ENCODE measurements at regions not wholly inside any gene's neighbourhood (a gene's known extent, or its start where the extent isn't known, plus 50 kb on each side); places are given as distances from the start of the nearest gene placed in this dataset.
"Not testable (repeated sequence)": the region's sequence is repeated elsewhere in the genome, so short reads cannot be mapped to it uniquely, and the experiment has no call there.

DNA sequence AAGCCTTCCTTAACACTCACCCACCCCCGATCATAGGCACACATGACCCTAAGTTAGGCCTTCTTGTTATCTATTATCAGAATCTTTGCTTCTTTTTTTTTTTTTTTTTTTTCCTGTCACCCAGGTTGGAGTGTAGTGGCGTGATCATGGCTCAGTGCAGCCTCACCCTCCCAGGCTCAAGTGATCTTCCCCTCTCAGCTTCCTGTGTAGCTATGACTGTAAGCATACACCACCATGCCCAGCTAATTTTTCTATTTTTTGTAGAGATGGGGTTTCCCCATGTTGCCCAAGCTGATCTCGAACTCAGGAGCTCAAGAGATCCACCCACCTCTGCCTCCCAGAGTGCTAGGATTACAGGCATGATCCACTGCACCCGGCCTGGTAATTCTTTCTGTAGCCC is 328.7 kb downstream of the NR4A2 start:
- DNase-seq, result no peak

GRCh38 chr2:156001851-156002250 is 330.7 kb downstream of the NR4A2 start:
- no peak for DNase-seq

GRCh38 chr2:155997538-155997937 is 335.0 kb downstream of the NR4A2 start:
- DNase-seq, result no peak

GRCh38 chr2:155994315-155994714 is 338.2 kb downstream of the NR4A2 start:
- DNase-seq, result no peak

DNA sequence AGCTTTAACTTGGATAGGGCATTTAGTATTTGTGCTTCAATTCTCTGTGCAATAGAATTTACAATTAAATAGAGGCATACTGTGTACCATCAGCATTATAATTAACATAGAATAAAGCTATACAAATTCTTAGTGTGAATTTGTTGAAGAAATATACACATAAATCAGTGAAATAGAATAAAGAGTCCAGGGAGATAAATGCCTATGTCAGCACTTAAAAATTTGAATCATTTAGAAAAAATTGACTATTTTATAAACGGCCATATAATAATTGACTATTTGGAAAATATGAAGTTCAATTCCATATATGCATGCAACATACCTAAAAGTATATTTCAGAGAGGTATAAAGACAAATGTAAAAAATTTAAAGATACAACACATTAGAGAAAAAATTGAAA is 348.7 kb downstream of the NR4A2 start:
- DNase-seq, result no peak

DNA sequence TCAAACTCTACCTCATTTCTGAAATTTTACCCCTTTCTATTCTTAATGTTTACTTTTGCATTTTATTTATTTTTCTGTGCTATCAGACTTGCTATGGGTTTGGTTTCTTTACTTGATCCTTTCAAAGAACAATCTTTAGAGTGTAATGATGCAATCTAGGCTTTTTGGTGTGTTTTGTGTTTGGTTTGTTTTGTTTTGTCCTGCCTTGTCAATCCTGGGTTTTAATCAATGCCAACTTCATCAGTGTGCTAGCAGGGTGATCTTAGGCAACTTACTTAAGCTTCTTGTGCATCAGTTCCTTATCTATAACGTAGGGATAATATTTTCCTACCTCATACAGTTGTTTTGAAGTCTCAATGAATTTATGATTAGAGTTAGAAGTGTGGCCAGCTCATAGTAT is 350.4 kb downstream of the NR4A2 start:
- DNase-seq, result no peak

DNA sequence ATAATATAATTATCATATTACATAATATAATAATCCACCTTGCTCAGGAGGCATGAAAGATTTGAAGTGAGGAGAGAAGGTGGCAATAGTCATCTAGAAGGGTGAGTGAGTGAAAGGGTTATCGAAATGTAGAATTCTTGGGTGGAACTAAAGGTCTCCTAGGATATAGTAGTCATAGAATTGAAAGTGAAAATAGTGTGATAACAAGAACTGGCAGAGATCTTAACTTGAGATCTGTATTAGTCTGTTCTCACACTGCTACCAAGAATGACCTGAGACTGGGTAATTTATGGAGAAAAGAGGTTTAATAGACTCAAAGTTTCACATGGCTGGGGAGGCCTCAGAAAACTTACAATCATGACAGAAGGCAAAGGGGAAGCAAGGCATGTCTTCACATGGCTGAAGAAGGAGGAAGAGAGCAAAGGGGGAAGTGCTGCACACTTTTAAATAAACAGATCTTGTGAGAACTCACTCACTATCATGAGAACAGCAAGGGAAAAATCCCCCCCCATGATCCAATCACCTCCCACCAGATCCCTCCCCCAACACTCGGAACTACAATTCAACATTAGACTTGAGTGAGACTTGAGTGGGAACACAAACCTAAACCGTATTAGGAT is 351.5 kb downstream of the NR4A2 start:
- DNase-seq, result no peak

GRCh38 chr2:155975734-155976133 is 356.8 kb downstream of the NR4A2 start:
- no peak for DNase-seq

DNA sequence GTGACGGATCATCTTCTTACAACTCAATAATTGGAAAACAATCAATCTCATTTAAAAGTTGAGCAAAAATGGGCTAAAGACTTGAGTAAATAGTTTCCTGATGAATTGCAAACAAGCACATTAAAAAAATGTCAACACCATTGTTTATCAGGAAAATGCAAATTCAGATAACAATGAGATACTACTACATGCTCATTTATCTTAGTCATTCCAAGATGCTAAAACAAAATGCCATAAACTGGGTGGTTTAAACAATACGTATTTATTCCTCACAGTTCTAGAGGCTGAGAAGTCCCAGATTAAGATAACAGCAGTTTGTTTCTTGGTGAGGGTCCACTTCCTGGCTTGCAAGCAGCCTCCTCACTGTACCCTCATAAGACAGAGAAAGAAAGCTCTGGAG is 359.6 kb downstream of the NR4A2 start:
- no peak for DNase-seq

DNA sequence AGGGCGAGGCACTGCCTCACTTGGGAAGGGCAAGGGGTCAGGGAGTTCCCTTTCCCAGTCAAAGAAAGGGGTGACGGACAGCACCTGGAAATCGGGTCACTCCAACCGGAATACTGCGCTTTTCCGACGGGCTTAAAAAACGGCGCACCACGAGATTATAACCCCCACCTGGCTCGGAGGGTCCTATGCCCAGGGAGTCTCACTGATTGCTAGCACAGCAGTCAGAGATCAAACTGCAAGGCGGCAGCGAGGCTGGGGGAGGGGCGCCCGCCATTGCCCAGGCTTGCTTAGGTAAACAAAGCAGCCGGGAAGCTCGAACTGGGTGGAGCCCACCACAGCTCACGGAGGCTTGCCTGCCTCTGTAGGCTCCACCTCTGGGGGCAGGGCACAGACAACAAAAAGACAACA is 366.5 kb downstream of the NR4A2 start:
- not testable (repeated sequence) for DNase-seq

DNA sequence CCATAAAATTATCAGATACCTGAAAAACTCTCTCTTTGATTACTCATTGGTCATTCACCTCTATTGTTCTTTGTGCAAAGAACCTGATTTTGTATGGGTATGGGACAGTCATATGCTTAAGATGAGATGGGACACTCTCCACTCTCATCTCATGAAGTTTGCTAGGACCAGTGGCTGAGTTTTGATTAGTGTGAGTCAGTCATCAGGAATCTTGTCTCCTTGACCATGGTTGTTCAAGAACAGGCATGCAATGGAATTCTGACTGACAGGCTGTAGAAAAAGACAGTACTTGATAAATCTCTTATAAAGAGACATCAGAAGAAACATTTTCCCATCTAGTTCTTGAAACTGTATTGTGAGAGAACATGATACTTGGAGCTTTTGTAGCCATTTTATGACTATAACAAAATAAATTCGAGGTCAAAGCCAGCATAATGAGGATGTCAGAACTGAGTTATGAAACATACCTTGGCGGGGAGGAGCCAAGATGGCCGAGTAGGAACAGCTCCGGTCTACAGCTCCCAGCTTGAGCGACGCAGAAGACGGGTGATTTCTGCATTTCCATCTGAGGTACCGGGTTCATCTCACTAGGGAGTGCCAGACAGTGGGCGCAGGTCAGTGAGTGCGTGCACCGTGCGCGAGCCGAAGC is 367.0 kb downstream of the NR4A2 start:
- DNase-seq, result no peak

DNA sequence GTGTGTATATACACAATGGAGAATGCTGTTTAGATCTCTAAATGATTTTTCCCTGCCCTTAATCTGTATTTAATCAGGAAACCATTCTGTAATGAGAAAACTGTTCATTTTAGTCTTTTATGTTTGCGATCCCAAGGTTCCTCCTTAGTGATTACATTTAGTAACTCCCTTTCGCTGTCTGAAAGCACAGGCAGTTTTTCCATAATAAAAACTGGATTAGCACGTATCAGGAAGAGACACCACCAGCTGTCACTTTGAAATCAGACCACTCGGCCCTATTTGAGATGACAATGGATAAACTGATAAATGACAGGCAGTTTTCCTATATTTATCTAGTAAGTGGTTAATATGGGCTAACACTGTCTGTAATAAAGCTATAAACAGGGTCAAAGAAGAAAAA is 370.9 kb downstream of the NR4A2 start:
- DNase-seq, result no peak

GRCh38 chr2:155958834-155959233 is 373.7 kb downstream of the NR4A2 start:
- DNase-seq, result no peak

DNA sequence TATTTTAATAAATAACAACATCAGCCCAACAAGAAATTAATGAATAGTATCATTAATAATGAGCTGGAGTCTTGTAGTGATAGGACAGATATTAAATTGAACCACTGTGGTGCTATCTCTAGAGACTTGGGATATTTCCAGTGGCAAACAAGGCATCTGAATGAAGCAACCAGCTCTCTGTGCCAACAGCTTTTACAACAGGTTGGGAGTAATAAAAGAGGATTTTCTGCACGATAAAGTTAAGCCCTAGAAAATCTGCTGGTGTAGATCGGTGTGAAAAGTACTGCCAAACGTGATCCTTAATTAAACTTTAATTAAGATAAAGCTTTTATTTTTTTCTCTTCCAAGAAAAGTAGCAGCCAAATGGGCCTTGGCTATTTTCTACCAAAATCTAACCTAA is 385.5 kb downstream of the NR4A2 start:
- no peak for DNase-seq

DNA sequence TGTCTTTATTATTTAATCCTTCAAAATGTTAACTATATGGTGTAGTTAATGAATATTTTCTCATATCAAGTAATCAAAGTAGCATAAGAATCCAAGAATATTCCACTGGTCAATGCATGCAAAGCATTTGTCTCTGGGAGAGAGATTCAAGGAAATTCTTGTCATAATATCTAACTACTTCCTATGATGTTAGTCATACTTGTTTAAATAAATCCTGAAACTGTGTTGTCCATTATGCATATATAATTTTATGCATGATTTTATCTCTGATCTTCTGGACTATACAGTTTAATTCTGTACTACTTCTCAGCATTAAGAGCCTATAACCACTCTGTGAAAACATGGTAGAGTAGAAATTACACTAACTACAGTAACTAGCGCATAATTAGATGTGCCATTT is 388.3 kb downstream of the NR4A2 start:
- no peak for DNase-seq

DNA sequence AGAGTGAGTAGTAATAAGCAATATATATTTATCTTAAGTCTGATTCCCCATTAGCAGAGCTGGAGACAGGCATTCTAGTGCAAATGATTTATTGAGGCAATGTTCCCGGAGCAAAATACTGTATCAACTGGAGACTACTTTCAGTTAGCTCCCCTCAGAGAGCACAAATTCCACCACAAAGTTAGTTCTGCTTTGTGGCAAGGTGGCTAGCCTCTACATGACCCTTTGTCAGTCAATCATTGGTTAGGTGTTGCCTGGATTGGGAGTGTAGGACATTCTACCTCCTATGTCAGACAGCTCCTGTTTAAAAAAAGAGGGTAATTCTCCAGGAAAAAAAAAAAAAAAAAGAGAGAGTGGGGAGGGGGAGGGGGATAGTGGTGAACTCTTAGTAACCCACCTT is 402.2 kb downstream of the NR4A2 start:
- no peak for DNase-seq

DNA sequence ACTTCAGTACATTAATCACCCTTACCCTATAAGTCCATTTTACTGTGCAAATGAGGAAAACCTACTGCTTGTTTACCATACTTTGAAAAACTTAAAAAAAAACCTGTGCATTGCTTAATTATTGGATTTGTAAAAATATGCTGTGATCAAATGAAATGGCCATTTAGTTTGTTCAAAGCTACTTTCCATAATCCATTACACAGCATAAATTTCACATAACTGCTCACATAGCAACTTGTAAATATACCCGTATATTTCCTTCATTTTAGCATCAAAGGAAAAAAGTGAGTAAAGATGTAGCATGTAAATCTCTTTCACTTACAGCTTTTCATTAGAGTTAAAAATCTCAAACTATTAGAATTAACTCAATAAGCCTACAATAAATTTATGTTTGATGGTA is 415.1 kb downstream of the NR4A2 start:
- DNase-seq, result no peak

GRCh38 chr2:155913356-155913755 is 419.2 kb downstream of the NR4A2 start:
- DNase-seq, result no peak

- no peak for DNase-seq
Measured at GRCh38 chr2:155908567-155908966, 424.0 kb downstream of the NR4A2 start.

DNA sequence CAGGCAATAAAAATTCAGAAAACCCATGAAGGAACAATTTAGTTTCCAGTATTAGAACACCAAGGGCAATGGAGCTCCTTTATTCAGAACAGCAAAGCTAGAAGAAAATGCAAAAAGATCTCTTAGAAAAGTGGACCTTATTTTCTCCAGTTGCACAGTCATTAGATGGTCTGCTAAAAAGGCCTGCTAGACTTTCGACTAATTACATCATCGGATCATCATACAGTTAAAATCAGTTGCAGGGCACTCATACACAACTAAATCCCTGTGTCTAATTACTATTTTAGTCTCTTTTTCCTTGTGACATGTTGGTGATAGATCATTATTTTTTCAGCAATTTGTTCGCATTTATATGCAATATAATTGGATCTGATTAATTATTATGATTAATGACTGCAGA is 425.3 kb downstream of the NR4A2 start:
- DNase-seq, result no peak

DNA sequence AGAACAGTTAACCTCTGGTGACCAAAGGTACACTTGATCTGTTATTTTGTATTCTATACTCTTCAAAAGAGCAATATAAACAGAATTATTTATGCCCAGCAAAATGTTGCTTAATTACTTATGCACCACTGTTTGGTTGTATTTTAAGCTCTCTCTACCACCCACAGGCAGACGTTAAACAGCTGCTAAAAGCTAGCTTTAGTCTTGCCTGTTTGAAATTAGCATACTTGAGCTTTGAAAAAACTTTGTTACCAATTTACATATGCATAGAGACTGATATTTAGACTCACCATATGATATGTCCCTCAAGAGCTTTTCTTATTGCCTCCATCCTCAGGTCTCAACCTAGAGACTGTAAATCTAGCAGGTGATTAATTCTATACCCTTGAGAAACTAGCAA is 426.9 kb downstream of the NR4A2 start:
- DNase-seq, result no peak

DNA sequence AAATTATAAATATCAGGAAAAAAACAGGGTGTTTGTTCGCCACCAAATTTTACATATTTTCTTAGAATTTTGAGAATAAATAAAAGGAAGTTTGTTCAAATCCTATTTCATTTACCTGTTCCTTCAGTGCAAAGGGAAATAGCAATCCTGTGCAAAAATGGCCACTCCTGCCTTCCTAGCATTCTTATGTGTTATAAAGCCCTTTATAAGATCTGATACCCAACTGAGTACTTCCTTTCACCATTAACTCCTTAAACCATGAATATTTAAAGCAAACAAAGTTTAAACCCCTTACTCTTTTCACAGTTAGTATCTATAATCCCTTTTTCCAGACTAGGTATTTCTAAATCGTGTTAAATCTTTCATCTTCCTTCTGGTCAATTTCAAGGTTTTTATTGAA is 427.8 kb downstream of the NR4A2 start:
- DNase-seq, result no peak

- DNase-seq, result no peak
Measured at GRCh38 chr2:155902635-155903034, 429.9 kb downstream of the NR4A2 start.

- DNase-seq, result no peak
Measured at GRCh38 chr2:155895016-155895415, 437.5 kb downstream of the NR4A2 start.

- not testable (repeated sequence) for DNase-seq
Measured at GRCh38 chr2:155880382-155880781, 452.1 kb downstream of the NR4A2 start.
